Upper lobe of left lung (tissue), 6 donors: ENCODE measurements at regions not wholly inside any gene's neighbourhood (a gene's known extent, or its start where the extent isn't known, plus 50 kb on each side); places are given as distances from the start of the nearest gene placed in this dataset.

Source experiments
- ATAC-seq, 2 donors: fragments of 200-7000 bp; cut with Tn5 transposase; one replicate each; pipeline ENCODE4 v1.9.1; 2022; ENCODE audit warnings: mild to moderate bottlenecking in 2 of 2, moderate library complexity in 2 of 2; ENCODE audit not compliant: low FRiP score in 2 of 2
- DNase-seq, 2 donors: peaks; one replicate each; pipeline ENCODE4 v3.0.0-alpha.2; 2019 to 2020
- H3K27ac ChIP-seq, 4 donors: fragments of 200-600 bp; sonication (generic); one replicate each; pipeline ENCODE4 v1.5.1; 2016 to 2019
- H3K27me3 ChIP-seq, 4 donors: fragments of 200-600 bp; sonication (generic); one replicate each; pipeline ENCODE4 v1.5.1; 2017 to 2019
- H3K36me3 ChIP-seq, 4 donors: fragments of 200-600 bp; sonication (generic); one replicate each; pipeline ENCODE4 v1.5.1; 2016 to 2019
- H3K4me1 ChIP-seq, 4 donors: fragments of 200-600 bp; sonication (generic); one replicate each; pipeline ENCODE4 v1.5.1; 2018 to 2019
- H3K4me3 ChIP-seq, 4 donors: fragments of 200-600 bp; sonication (generic); one replicate each; pipeline ENCODE4 v1.5.1; 2017 to 2019; ENCODE audit warnings: mild to moderate bottlenecking in 2 of 4, moderate library complexity in 1 of 4
- H3K9me3 ChIP-seq, 4 donors: fragments of 200-600 bp; sonication (generic); one replicate each; pipeline ENCODE4 v1.5.1; 2018 to 2019
- EP300 ChIP-seq, 4 donors: sonication (generic); formaldehyde crosslinking; IDR thresholded peaks; one replicate each; pipeline ENCODE4 v1.5.1; 2017; ENCODE audit warnings: antibody characterized with exemption in 4 of 4, control low read depth in 2 of 4
- POLR2A ChIP-seq, 4 donors: fragments of 450-650 bp; IDR thresholded peaks; one replicate each; pipeline ENCODE4 v1.5.1; 2016 to 2017; ENCODE audit warnings: antibody characterized with exemption in 4 of 4, mild to moderate bottlenecking in 2 of 4
- POLR2AphosphoS5 ChIP-seq, 2 donors: sonication (generic); formaldehyde crosslinking; IDR thresholded peaks; one replicate each; pipeline ENCODE4 v1.5.1; 2017; ENCODE audit warnings: antibody characterized with exemption in 2 of 2
- WGBS, 2 donors: methylation state at CpG; one replicate each; pipeline ENCODE4 v1.1.5; 2017 to 2018; 5-methylcytosine and 5-hydroxymethylcytosine counted together
- TF ChIP-seq, protein P1 (sequence below), 6 experiments: fragments of 450-650 bp in 4 of 6; fragments of 200-600 bp in 2 of 6; sonication (generic) in 2 of 6; IDR thresholded peaks; one replicate each; pipeline ENCODE4 v1.5.1; 2016 to 2019; ENCODE audit warnings: antibody characterized with exemption in 6 of 6
- donor health status: DM: no; HTN: no; CAD: no; lungs with moderate emphysema.
- donor health status: DM: no; HTN: yes; CAD: no; lungs with severe emphysema.

GRCh38 chr5:167864801-167865200, 426.6 kb upstream of the WWC1 start:
- H3K4me3 ChIP-seq: no peak overlapping the region
- H3K9me3 ChIP-seq: no peaks in the 10 kb centered on the region
- no peak for ATAC-seq
- H3K27ac ChIP-seq: no peak overlapping the region
- no peak for TF ChIP-seq POLR2AphosphoS5 (IDR thresholded peaks at IDR 0.05)
- TF ChIP-seq, protein P1, sequence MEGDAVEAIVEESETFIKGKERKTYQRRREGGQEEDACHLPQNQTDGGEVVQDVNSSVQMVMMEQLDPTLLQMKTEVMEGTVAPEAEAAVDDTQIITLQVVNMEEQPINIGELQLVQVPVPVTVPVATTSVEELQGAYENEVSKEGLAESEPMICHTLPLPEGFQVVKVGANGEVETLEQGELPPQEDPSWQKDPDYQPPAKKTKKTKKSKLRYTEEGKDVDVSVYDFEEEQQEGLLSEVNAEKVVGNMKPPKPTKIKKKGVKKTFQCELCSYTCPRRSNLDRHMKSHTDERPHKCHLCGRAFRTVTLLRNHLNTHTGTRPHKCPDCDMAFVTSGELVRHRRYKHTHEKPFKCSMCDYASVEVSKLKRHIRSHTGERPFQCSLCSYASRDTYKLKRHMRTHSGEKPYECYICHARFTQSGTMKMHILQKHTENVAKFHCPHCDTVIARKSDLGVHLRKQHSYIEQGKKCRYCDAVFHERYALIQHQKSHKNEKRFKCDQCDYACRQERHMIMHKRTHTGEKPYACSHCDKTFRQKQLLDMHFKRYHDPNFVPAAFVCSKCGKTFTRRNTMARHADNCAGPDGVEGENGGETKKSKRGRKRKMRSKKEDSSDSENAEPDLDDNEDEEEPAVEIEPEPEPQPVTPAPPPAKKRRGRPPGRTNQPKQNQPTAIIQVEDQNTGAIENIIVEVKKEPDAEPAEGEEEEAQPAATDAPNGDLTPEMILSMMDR (IDR thresholded peaks at IDR 0.05): no peak
- no peak for TF ChIP-seq EP300 (IDR thresholded peaks at IDR 0.05)
- TF ChIP-seq POLR2A (IDR thresholded peaks at IDR 0.05): no peak
- no peaks in the 10 kb centered on the region for H3K4me1 ChIP-seq
- no peaks in the 10 kb centered on the region for H3K36me3 ChIP-seq
- no peaks in the 10 kb centered on the region for H3K27me3 ChIP-seq
- 86 to 90% methylated on average over 6 of the region's 6 CpGs for WGBS, 2 donors
- no peak for DNase-seq

DNA sequence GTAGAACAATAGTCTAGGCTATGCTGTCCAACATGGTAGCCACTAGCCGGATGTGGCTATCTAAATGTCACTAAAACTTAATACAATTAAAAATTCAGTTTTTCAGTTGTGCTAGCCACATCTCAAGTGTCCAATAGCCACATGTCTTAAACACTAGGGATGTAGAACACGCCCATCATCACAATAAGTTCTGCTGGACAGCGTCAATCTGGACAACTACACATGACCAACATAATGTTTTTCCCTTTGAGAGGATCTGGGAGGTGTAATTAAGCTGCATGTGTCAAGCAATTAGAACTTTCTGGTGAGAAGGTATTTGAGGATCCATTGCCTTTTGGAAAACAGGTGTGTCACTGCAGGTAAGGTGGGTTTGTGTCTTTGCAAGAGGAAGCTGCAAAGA, 424.6 kb upstream of the WWC1 start:
- DNase-seq (no peak), ATAC-seq (no peak)
- H3K4me1 ChIP-seq: no peaks in the 10 kb centered on the region
- no peaks in the 10 kb centered on the region for H3K27me3 ChIP-seq
- TF ChIP-seq POLR2A (IDR thresholded peaks at IDR 0.05) (no peak), POLR2AphosphoS5 (IDR thresholded peaks at IDR 0.05) (no peak), EP300 (IDR thresholded peaks at IDR 0.05) (no peak)
- TF ChIP-seq, protein P1 (IDR thresholded peaks at IDR 0.05): no peak
- H3K9me3 ChIP-seq: no peaks in the 10 kb centered on the region
- 68 to 78% methylated on average over 3 of the region's 3 CpGs for whole genome bisulfite sequencing, 2 donors
- no peaks in the 10 kb centered on the region for H3K36me3 ChIP-seq
- H3K4me3 ChIP-seq: no peak overlapping the region
- no peak overlapping the region for H3K27ac ChIP-seq

DNA sequence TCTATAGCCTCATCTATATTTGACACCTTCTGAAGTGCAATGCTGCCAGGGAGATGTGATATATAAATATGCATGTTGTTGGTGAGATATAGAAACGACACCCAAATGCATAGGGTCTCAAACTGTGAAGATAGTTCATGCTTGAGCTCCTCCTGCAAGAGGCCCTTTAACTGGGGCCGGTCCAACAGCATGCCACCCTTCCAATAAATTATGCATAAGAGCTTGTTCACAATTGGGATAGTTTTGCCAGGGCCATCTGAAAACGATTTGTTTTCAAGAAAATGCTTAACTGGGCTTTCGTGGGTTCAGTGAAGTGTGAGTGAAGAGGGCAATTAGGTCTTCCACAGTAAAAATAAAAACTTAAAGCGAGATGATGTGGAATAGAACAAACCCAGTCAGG, 424.2 kb upstream of the WWC1 start:
- TF ChIP-seq POLR2A (IDR thresholded peaks at IDR 0.05): no peak
- TF ChIP-seq, protein P1 (IDR thresholded peaks at IDR 0.05): no peak
- TF ChIP-seq EP300 (IDR thresholded peaks at IDR 0.05): no peak
- no peak for TF ChIP-seq POLR2AphosphoS5 (IDR thresholded peaks at IDR 0.05)
- H3K27me3 ChIP-seq: no peaks in the 10 kb centered on the region
- H3K4me1 ChIP-seq: no peaks in the 10 kb centered on the region
- ATAC-seq: no peak
- H3K36me3 ChIP-seq: no peaks in the 10 kb centered on the region
- H3K27ac ChIP-seq: no peak overlapping the region
- DNase-seq: no peak
- no peak overlapping the region for H3K4me3 ChIP-seq
- H3K9me3 ChIP-seq: no peaks in the 10 kb centered on the region
- 56 to 69% methylated on average over 5 of the region's 5 CpGs for WGBS, 2 donors

DNA sequence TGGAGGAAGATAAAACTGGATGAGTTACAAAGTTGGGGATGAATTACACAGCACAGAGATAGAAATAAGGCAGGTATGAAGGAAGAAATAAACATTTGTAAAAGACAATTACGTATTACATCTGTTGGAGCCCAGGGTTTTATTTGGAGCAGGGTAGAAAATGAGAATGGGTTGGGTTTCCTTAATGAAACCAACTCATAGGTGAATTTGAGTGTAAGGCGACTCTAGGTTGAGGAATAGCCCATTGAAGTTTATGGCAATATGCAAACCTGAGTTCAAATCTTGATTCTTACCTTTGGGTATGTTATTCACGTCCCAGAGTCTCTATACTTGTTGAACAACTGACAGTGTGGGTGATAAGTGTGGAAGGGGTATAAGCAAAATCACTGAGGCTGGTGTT, 422.3 kb upstream of the WWC1 start:
- WGBS, 2 donors: 66 to 73% methylated on average over 3 of the region's 3 CpGs
- ATAC-seq (no peak), DNase-seq (no peak)
- Histone ChIP-seq H3K27me3 (no peaks in the 10 kb centered on the region), H3K36me3 (no peaks in the 10 kb centered on the region), H3K4me1 (no peaks in the 10 kb centered on the region), H3K4me3 (no peak overlapping the region), H3K27ac (no peak overlapping the region), H3K9me3 (no peaks in the 10 kb centered on the region)
- TF ChIP-seq, protein P1 (IDR thresholded peaks at IDR 0.05): no peak

GRCh38 chr5:167870055-167870454, 421.4 kb upstream of the WWC1 start:
- ATAC-seq (no peak), DNase-seq (no peak)
- no peak overlapping the region for H3K27ac ChIP-seq
- TF ChIP-seq EP300 (IDR thresholded peaks at IDR 0.05) (no peak), POLR2AphosphoS5 (IDR thresholded peaks at IDR 0.05) (no peak), POLR2A (IDR thresholded peaks at IDR 0.05) (no peak)
- TF ChIP-seq, protein P1 (IDR thresholded peaks at IDR 0.05): no peak
- no peaks in the 10 kb centered on the region for H3K36me3 ChIP-seq
- no peaks in the 10 kb centered on the region for H3K9me3 ChIP-seq
- no peak overlapping the region for H3K4me3 ChIP-seq
- H3K4me1 ChIP-seq: no peaks in the 10 kb centered on the region
- H3K27me3 ChIP-seq: no peaks in the 10 kb centered on the region
